Cardiac fibroblast (primary cell): ENCODE measurements at regions not wholly inside any gene's neighbourhood (a gene's known extent, or its start where the extent isn't known, plus 50 kb on each side); places are given as distances from the start of the nearest gene placed in this dataset.

Experiments
- DNase-seq, 2 donors: peaks; one replicate each; pipeline versions ENCODE4 v3.0.0 to v3.0.0-alpha.2; 2010; ENCODE audit warnings: low read depth in 2 of 2
- H3K4me3 ChIP-seq, 2 donors: replicated peaks in 1 of 2; 1 replicate in 1 of 2; 2 replicates in 1 of 2; pipeline ENCODE4 v1.5.1; 2011; ENCODE audit warnings: low read depth in 2 of 2, low read length in 2 of 2, mild to moderate bottlenecking in 2 of 2, moderate library complexity in 1 of 2
- TF ChIP-seq, protein P1 (sequence below): IDR thresholded peaks from one replicate; pipeline ENCODE4 v1.5.1; 2011; ENCODE audit warnings: low read depth, mild to moderate bottlenecking, low read length, inconsistent platforms

DNA sequence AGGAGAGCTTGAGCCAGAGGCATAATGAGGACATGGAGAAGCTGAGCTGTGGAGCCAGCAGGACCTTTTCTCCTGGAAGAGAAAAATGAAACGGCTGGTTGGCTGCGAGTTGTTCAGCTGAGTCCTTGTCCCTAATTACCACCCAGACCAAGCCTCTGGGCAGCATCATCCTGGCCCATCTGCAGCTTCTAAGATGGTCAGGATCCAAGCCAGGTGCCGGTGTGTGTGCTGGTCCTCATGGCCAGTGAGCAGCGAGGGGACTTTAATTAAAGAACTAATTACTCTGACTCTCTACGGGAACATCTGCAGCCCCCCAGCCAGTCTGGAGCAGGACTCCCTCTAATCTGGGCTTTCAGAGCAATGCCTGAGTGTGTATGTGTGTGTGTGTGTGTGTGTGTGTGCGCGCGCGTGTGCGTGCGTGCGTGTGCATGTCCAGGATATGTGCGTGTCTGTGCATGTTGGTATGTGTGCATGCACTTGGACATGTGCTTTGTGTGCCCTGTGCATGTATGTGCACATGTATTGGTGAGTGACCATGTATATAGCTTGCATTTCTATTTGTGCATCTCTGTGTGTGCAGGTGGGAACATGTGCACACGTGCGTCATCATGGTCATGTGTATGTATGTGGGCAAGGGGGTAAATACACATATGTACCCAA lies 173.9 kb downstream of the DHX35 start:
- H3K4me3 ChIP-seq, result no peak overlapping the region
- DNase-seq, result no peak
- TF ChIP-seq, protein P1, sequence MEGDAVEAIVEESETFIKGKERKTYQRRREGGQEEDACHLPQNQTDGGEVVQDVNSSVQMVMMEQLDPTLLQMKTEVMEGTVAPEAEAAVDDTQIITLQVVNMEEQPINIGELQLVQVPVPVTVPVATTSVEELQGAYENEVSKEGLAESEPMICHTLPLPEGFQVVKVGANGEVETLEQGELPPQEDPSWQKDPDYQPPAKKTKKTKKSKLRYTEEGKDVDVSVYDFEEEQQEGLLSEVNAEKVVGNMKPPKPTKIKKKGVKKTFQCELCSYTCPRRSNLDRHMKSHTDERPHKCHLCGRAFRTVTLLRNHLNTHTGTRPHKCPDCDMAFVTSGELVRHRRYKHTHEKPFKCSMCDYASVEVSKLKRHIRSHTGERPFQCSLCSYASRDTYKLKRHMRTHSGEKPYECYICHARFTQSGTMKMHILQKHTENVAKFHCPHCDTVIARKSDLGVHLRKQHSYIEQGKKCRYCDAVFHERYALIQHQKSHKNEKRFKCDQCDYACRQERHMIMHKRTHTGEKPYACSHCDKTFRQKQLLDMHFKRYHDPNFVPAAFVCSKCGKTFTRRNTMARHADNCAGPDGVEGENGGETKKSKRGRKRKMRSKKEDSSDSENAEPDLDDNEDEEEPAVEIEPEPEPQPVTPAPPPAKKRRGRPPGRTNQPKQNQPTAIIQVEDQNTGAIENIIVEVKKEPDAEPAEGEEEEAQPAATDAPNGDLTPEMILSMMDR, result no peak

DNA sequence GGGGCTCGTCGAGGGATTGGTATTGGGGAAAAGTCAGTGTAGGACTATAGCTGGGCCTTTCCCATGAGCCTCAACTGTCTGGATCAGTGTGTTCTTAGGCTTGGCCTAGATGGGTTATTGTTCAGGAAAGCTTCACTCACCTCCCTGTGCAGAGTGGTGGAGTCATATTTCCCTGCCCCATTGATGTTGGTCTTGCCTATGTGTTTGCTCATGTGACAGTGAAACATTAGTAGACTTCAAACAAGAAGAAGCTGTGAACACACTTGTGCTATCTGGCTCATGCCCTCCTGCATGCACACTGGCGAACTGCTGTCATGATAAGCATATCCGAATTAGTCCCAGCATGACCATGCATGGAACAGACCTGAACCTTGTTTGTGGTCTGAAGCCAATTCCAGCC lies 171.1 kb downstream of the DHX35 start:
- H3K4me3 ChIP-seq, result no peak overlapping the region
- DNase-seq, result no peak
- TF ChIP-seq, protein P1, result no peak

DNA sequence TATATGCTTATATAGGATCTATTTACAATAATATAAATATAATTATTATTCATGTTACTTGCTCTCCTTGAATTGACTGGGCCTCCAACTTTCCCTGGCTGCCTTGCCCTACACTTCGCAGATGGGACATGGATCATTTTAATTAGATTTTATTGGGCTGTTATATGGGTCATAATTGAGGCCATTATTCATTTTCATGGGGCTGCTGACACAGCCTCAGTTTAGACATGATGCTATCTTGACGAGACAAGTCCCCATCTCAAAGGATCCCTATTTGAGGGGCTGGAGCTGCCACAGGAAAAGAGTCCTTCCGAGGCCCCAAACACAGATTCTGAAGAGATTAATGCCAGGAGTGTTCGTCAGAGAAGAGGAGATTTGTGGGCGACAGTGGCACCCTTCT lies 170.4 kb downstream of the DHX35 start:
- no peak overlapping the region for H3K4me3 ChIP-seq
- DNase-seq, result no peak
- TF ChIP-seq, protein P1, result no peak

DNA sequence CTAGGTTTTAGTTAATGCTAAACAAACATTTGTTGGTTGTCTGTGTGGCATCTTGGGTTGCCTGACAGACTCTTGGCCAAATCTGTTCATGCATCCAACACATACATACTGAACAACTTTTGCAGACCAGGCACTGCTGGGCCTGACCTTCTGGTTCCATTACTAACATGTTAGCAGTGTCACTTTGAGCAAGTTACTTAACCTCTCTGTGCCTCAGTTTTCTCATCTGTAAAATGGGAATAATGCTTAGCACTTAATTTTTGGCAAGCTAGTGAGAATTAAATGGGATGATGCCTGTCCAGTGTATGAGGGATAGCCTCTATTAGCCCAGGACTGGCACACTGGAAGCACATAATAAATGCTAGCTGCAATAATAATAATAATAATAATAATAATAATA lies 169.9 kb downstream of the DHX35 start:
- no peak for DNase-seq
- TF ChIP-seq, protein P1, result no peak
- H3K4me3 ChIP-seq, result no peak overlapping the region

DNA sequence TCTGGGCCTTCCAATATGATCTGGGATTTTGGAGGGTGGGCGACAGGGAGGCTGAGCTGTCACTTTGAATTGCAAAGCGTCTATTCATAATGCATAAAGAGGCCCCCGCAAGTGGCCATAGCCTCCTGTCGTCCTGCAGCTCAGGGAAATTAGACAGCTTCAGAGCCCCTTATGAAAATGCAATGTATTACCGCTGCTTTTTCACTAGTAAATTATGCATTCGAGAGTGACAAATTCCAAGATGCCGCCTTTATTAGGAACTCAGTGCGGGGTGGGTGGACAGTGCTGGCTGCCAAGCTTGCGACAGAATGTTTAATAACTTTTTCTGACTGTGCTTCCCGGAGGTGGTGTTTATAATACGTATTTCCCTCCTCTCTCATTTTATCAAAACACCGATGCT lies 168.5 kb downstream of the DHX35 start:
- DNase-seq, result no peak
- TF ChIP-seq, protein P1, result no peak
- H3K4me3 ChIP-seq, result no peak overlapping the region

DNA sequence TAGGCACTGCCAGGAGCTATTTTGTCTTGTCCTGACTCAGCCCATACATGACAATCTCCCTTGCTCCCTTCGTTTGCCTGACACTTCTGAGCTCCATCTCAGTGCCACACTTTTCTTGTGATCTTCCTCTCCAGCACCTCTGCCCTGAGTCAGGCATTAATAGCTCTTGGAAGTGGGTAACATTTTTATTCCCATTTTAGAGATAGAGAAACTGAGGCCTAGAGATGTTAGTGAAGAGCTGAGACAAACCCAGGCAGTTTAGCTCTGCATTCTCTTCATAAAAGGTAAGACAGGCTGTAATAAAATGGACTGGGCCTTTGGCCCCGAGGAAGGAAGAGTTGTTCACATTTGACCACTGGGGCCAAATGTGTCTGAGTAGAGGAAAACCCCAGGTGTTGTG lies 167.4 kb downstream of the DHX35 start:
- DNase-seq, result no peak
- TF ChIP-seq, protein P1, result no peak

DNA sequence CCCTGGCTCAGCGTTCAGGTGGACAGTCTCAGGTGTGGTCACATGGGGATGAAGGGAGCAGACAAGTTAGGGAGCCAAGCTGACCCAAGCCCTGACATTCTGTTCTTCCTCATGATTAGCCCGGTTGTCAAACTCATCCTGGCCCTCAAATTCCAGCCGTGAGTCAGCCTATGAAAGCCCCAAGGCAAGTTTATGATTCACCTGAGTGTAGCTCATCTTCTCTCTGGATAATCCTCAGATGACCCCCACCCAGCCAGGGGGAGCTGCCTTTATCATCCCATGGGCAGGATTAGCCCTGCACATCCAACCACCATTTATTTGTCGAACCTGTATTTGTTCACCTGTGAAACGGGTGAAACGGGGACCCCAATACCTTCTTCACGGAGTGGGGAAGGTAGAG lies 161.9 kb downstream of the DHX35 start:
- TF ChIP-seq, protein P1, result no peak
- DNase-seq, result no peak
- no peak overlapping the region for H3K4me3 ChIP-seq

More for the DNA sequence above, 167.4 kb downstream of the DHX35 start:
- H3K4me3 ChIP-seq, result no peak overlapping the region
